ENCODE measurements at regions not wholly inside any gene's neighbourhood (a gene's known extent, or its start where the extent isn't known, plus 50 kb on each side); places are given as distances from the start of the nearest gene placed in this dataset.

DNA sequence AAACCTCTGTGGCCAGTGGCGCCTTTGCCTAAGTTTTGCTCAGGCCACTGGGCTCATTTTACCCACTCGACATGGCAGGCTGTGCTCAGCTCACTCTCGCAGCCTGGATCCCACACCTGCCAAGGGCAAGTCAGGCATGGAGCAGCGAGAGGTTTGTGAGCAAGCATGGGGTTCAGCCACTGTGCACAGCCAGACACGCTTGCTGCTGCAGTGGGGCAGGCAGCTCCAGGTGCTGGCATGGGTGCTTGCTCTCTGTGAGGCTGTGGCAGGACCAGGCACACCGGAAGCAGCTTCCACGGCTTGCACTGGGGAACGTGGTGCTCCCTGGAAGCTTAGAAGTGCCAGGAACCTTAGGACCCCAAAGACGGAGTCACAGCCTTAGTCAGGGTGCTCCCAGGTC is 470.1 kb downstream of the CDH9 start:
- no peak for TF ChIP-seq CTCF (IDR thresholded peaks at IDR 0.05; ENCODE audit: low read length)
- TF ChIP-seq EZH2 (optimal IDR thresholded peaks at IDR 0.05; ENCODE audit: low read depth, low read length): no peak

All from MM.1S (cell line).